CD4-positive, alpha-beta memory T cell (primary cell): ENCODE measurements at regions not wholly inside any gene's neighbourhood (a gene's known extent, or its start where the extent isn't known, plus 50 kb on each side); places are given as distances from the start of the nearest gene placed in this dataset.

Experiments used
- CTCF ChIA-PET: fragments of 350-600 bp; sonication (Branson Sonifier 250); formaldehyde crosslinking; loops from one replicate; lab custom pipeline; 2021; ENCODE audit warnings: inconsistent platforms; ENCODE audit not compliant: partially characterized antibody; lab: Charles Lee
- POLR2A ChIA-PET: fragments of 350-600 bp; sonication (Branson Sonifier 250); formaldehyde crosslinking; loops from one replicate; lab custom pipeline; 2021; ENCODE audit not compliant: partially characterized antibody; lab: Charles Lee
- DNase-seq, 5 donors: peaks; one replicate each; pipeline versions ENCODE4 v3.0.0 to v3.0.0-alpha.2; 2020 to 2022; ENCODE audit warnings: mixed read lengths in 1 of 5
- H3K27ac ChIP-seq: one replicate; pipeline ENCODE4 v1.7.0; 2013; ENCODE audit warnings: low read depth, low read length
- H3K27me3 ChIP-seq: 2 replicates; pipeline ENCODE4 v1.7.0; 2013; ENCODE audit warnings: mild to moderate bottlenecking, low read length, moderate library complexity; ENCODE audit not compliant: insufficient read depth
- H3K36me3 ChIP-seq: 2 replicates; pipeline ENCODE4 v1.7.0; 2013; ENCODE audit warnings: mild to moderate bottlenecking, low read length, moderate library complexity; ENCODE audit not compliant: insufficient read depth
- H3K4me1 ChIP-seq: 2 replicates; pipeline ENCODE4 v1.7.0; 2013; ENCODE audit warnings: mild to moderate bottlenecking, low read length, moderate library complexity; ENCODE audit not compliant: insufficient read depth
- H3K4me3 ChIP-seq, 2 donors: one replicate each; pipeline ENCODE4 v1.7.0; 2013; ENCODE audit warnings: low read length in 2 of 2, mild to moderate bottlenecking in 1 of 2
- H3K9me3 ChIP-seq, 2 donors: one replicate each; pipeline ENCODE4 v1.7.0; 2013; ENCODE audit warnings: low read length in 2 of 2, control low read depth in 1 of 2; ENCODE audit not compliant: control insufficient read depth in 1 of 2
- H3K27ac Mint-ChIP-seq, 7 donors: one replicate each; pipeline ENCODE4 v1.8.0; 2020 to 2021; ENCODE audit warnings: mixed read lengths in 7 of 7, mild to moderate bottlenecking in 6 of 7, inconsistent platforms in 3 of 7, moderate library complexity in 3 of 7
- H3K27me3 Mint-ChIP-seq, 2 donors: one replicate each; pipeline ENCODE4 v1.8.0; 2020 to 2021; ENCODE audit warnings: mixed read lengths in 2 of 2
- H3K36me3 Mint-ChIP-seq, 2 donors: one replicate each; pipeline ENCODE4 v1.8.0; 2020 to 2021; ENCODE audit warnings: mixed read lengths in 2 of 2, inconsistent platforms in 1 of 2, mild to moderate bottlenecking in 1 of 2
- H3K4me1 Mint-ChIP-seq, 4 donors: one replicate each; pipeline ENCODE4 v1.8.0; 2020 to 2021; ENCODE audit warnings: mixed read lengths in 4 of 4, mild to moderate bottlenecking in 1 of 4
- H3K4me3 Mint-ChIP-seq, 8 donors: one replicate each; pipeline ENCODE4 v1.8.0; 2020 to 2021; ENCODE audit warnings: mixed read lengths in 8 of 8, mild to moderate bottlenecking in 7 of 8, moderate library complexity in 6 of 8, inconsistent platforms in 3 of 8
- H3K9me3 Mint-ChIP-seq, 8 donors: one replicate each; pipeline ENCODE4 v1.8.0; 2020 to 2021; ENCODE audit warnings: mixed read lengths in 8 of 8, mild to moderate bottlenecking in 5 of 8, inconsistent platforms in 3 of 8, moderate library complexity in 1 of 8
- intact Hi-C: fragments of 100-400 bp; cut with micrococcal nuclease; formaldehyde crosslinking; loops from one replicate; pipeline ENCODE4 v1.15.1; 2023

- Histone ChIP-seq H3K4me3 (no peak overlapping the region), H3K27ac (no peak overlapping the region), H3K36me3 (no peaks in the 10 kb centered on the region), H3K27me3 (no peaks in the 10 kb centered on the region), H3K9me3 (no peaks in the 10 kb centered on the region), H3K4me1 (no peaks in the 10 kb centered on the region)
- Mint-ChIP-seq H3K4me1 (no peaks in the 10 kb centered on the region), H3K36me3 (no peaks in the 10 kb centered on the region), H3K9me3 (no peaks in the 10 kb centered on the region), H3K27ac (no peak overlapping the region), H3K4me3 (no peak overlapping the region), H3K27me3 (no peaks in the 10 kb centered on the region)
- ChIA-PET POLR2A (no interaction called here), CTCF (no interaction called here)
- no peak for DNase-seq
- intact Hi-C loops: no loop called here
Measured at GRCh38 chr9:89803403-89803802, 198.6 kb downstream of the GADD45G start.

DNA sequence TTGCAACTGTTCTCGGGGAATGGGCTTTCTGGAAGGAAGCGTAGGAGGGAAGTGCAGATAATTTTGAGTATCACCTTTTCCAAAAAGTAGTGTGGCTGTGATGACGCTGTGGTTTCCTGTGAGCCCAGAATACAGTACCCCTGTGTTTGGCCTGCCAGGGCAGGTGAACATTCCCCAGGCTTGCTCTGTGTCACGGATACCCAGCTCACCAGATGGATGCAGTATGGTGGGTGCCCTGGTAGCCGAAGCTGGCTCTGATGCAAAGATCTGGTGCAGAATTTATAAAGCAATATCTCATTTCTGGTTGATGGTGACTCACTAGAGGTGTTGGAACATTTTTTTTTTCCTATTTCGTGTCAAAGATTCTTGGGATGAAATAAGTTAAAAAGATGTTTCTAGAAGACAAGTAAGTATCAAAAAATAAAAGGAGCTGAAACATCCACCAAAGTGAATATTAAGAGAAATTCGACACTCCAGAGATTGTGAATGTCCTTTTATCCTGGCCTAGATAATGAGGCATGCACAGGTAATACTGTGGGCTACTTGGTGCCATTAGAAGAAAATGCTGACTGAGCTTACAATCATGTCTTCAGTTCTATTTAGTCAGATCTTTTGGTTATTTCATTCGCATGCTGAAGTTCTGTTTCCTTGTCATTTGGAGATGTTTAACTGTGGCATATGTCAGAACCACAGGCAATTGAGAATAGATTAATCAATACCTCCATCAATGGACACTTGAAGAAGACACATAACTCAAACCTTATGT, 200.1 kb downstream of the GADD45G start:
- ChIA-PET CTCF (no interaction called here), POLR2A (no interaction called here)
- DNase-seq: no peak
- H3K4me3 ChIP-seq: no peak overlapping the region
- H3K36me3 Mint-ChIP-seq: no peaks in the 10 kb centered on the region
- no peaks in the 10 kb centered on the region for H3K4me1 ChIP-seq
- H3K27ac ChIP-seq: no peak overlapping the region
- no peaks in the 10 kb centered on the region for H3K36me3 ChIP-seq
- H3K27me3 Mint-ChIP-seq: no peaks in the 10 kb centered on the region
- no peaks in the 10 kb centered on the region for H3K9me3 ChIP-seq
- no peaks in the 10 kb centered on the region for H3K4me1 Mint-ChIP-seq
- H3K27ac Mint-ChIP-seq: no peak overlapping the region
- intact Hi-C loops: no loop called here
- H3K4me3 Mint-ChIP-seq: no peak overlapping the region
- H3K27me3 ChIP-seq: no peaks in the 10 kb centered on the region
- no peaks in the 10 kb centered on the region for H3K9me3 Mint-ChIP-seq

DNA sequence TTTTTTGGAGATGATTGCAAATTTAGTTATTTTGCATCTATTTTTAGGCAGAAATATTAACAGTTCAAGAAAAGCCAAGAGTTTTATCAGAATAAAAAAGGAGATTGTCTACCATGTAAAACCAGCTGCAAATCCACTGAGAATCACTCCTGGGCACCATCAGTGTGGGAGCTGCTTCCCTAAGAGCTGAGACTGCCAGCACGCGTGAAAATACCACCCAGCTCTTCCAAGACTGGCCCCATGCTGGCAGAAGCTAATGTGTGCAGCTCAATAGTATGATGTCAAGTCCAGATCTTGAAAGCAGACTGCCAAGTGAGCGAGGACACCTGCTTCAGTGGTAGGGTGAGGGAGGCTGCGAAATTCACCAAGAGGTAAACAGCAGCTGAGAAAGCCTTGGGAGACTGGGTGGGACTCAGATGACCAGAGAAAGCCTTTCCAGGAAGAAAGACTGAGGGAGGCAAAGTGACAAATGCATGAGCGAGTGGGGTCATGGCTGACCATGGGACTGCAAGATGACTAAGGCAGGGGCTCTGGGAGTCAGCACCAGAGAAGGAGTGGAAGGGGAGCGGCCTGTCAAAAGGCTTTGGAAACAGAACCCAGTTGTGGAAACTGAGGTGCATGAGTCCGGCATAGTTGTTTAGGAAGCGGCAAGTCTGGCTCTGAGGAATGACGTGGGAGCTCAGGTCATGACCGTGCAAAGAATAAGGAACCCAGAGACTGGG, 200.9 kb downstream of the GADD45G start:
- H3K27me3 Mint-ChIP-seq: no peaks in the 10 kb centered on the region
- intact Hi-C loops: no loop called here

GRCh38 chr9:89806371-89807100, 201.7 kb downstream of the GADD45G start:
- H3K27ac ChIP-seq: no peak overlapping the region
- ChIA-PET CTCF (no interaction called here), POLR2A (no interaction called here)
- DNase-seq: no peak
- H3K9me3 ChIP-seq: no peaks in the 10 kb centered on the region
- Mint-ChIP-seq H3K27me3 (no peaks in the 10 kb centered on the region), H3K4me3 (no peak overlapping the region), H3K4me1 (no peaks in the 10 kb centered on the region), H3K9me3 (no peaks in the 10 kb centered on the region), H3K27ac (no peak overlapping the region), H3K36me3 (no peaks in the 10 kb centered on the region)
- H3K27me3 ChIP-seq: no peaks in the 10 kb centered on the region
- intact Hi-C loops: no loop called here
- no peaks in the 10 kb centered on the region for H3K36me3 ChIP-seq
- no peak overlapping the region for H3K4me3 ChIP-seq
- no peaks in the 10 kb centered on the region for H3K4me1 ChIP-seq

More for the DNA sequence above, 200.9 kb downstream of the GADD45G start:
- DNase-seq: no peak
- no peak overlapping the region for H3K4me3 Mint-ChIP-seq
- H3K27ac Mint-ChIP-seq: peak overlapping the region in 2 of 7 donors; percentile 11 to 44
- Histone ChIP-seq H3K4me3 (no peak overlapping the region), H3K27me3 (no peaks in the 10 kb centered on the region), H3K9me3 (no peaks in the 10 kb centered on the region), H3K4me1 (no peaks in the 10 kb centered on the region), H3K27ac (no peak overlapping the region), H3K36me3 (no peaks in the 10 kb centered on the region)
- POLR2A ChIA-PET: no interaction called here
- no peaks in the 10 kb centered on the region for H3K36me3 Mint-ChIP-seq
- no peaks in the 10 kb centered on the region for H3K4me1 Mint-ChIP-seq
- H3K9me3 Mint-ChIP-seq: no peaks in the 10 kb centered on the region
- CTCF ChIA-PET: no interaction called here

- ChIA-PET POLR2A (no interaction called here), CTCF (no interaction called here)
- H3K36me3 Mint-ChIP-seq: no peaks in the 10 kb centered on the region
- no peaks in the 10 kb centered on the region for H3K27me3 Mint-ChIP-seq
- intact Hi-C loops: no loop called here
- Histone ChIP-seq H3K27me3 (no peaks in the 10 kb centered on the region), H3K36me3 (no peaks in the 10 kb centered on the region), H3K9me3 (no peaks in the 10 kb centered on the region), H3K4me3 (no peak overlapping the region), H3K4me1 (no peaks in the 10 kb centered on the region), H3K27ac (no peak overlapping the region)
- H3K4me3 Mint-ChIP-seq: no peak overlapping the region
- no peaks in the 10 kb centered on the region for H3K4me1 Mint-ChIP-seq
- DNase-seq: no peak
- no peak overlapping the region for H3K27ac Mint-ChIP-seq
- H3K9me3 Mint-ChIP-seq: no peaks in the 10 kb centered on the region
Measured at GRCh38 chr9:89807101-89807395, 202.2 kb downstream of the GADD45G start.

DNA sequence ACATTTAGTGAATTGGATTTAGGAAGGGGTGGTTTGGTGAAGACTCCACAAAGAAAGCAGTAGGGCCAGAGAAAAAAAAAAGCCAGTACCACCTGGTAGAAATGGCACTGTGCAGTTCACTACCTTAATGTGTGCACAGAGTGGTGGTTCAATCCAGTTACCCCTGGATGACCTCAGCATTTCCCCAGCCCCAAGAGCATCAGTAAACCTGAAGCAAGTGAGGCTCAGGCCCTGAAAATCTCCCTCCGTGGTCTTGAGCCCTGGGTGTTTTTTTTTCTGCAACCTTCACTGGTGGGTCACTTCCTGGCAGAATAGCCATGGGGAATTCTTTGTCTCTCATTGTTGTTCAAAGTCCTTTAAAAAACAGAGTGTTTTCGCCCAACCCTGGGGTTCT, 202.9 kb downstream of the GADD45G start:
- ChIA-PET CTCF (no interaction called here), POLR2A (no interaction called here)
- Mint-ChIP-seq H3K4me3 (no peak overlapping the region), H3K36me3 (no peaks in the 10 kb centered on the region), H3K9me3 (no peaks in the 10 kb centered on the region), H3K4me1 (no peaks in the 10 kb centered on the region), H3K27me3 (no peaks in the 10 kb centered on the region), H3K27ac (no peak overlapping the region)
- no peak overlapping the region for H3K27ac ChIP-seq
- H3K27me3 ChIP-seq: no peaks in the 10 kb centered on the region
- no peak for DNase-seq
- no peak overlapping the region for H3K4me3 ChIP-seq
- no peaks in the 10 kb centered on the region for H3K36me3 ChIP-seq
- no peaks in the 10 kb centered on the region for H3K4me1 ChIP-seq
- intact Hi-C loops: no loop called here
- no peaks in the 10 kb centered on the region for H3K9me3 ChIP-seq

- ChIA-PET POLR2A (no interaction called here), CTCF (no interaction called here)
- H3K27ac ChIP-seq: no peak overlapping the region
- intact Hi-C loops: no loop called here
- H3K27me3 ChIP-seq: no peaks in the 10 kb centered on the region
- no peaks in the 10 kb centered on the region for H3K27me3 Mint-ChIP-seq
- H3K4me1 Mint-ChIP-seq: no peaks in the 10 kb centered on the region
- no peak overlapping the region for H3K27ac Mint-ChIP-seq
- no peaks in the 10 kb centered on the region for H3K9me3 ChIP-seq
- H3K4me3 ChIP-seq: no peak overlapping the region
- no peak for DNase-seq
- no peak overlapping the region for H3K4me3 Mint-ChIP-seq
- no peaks in the 10 kb centered on the region for H3K36me3 ChIP-seq
- H3K36me3 Mint-ChIP-seq: no peaks in the 10 kb centered on the region
- H3K9me3 Mint-ChIP-seq: no peaks in the 10 kb centered on the region
- no peaks in the 10 kb centered on the region for H3K4me1 ChIP-seq
Measured at GRCh38 chr9:89808076-89808755, 203.4 kb downstream of the GADD45G start.
